ENCODE measurements at regions not wholly inside any gene's neighbourhood (a gene's known extent, or its start where the extent isn't known, plus 50 kb on each side); places are given as distances from the start of the nearest gene placed in this dataset.
A peak's percentile ranks its signal among the peaks of the same experiment; 100 is the strongest.

DNA sequence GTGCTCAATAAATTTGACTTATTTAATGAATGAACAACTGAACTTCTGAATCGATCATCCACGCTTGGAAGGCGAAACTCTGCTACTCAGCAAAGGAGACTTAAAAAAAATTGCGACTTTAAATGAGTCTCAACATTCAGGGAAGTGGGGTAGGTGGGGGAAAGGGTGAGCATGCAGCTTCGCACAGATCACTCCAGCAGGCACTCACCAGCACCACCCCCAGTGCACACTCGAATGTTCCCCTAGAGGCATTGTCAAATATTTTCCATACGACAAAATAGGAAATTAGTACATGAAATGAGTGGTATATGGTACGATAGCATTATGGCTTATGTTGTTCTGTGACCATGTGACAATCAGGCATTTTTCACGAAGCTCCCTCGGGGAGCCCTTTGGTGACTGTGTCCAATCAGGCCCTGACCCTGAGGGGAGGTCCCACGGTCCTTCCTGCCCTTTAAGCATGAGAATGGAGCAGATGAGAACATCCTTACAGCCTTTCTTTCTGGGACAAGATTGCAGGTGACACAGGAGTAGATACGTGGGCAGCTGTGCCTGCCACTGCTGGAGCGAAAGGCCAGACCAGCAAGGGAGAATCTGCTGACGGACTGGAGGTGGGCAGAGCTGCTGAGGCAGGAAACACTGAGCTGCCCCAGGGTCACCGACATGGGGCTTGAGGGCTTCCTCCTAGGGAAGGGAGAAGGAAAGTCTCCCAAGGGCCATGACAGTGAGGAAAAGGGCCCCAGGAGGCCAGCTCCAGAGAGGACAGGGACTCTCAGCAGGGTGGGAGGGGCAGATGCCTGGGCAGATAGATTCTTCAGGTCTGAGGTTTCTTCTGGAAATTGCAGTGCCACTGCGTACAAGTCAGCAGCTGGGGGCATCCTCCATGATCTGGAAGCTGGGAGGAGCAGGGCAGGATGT lies 101.3 kb upstream of the ID2 start:
- Histone ChIP-seq H3K36me3 (ENCODE audit: low read depth) (no peaks in the 10 kb centered on the region), H3K4me1 (ENCODE audit: low read depth) (peaks cover 19% of the 10 kb centered on the region), H3K9me3 (no peaks in the 10 kb centered on the region), H3K4me3 (no peak overlapping the region)
- ATAC-seq (no peak), DNase-seq (peak in 1 of 3 donors; percentile 34)
- intact Hi-C loops (cut with DNase I, micrococcal nuclease): no loop called here
- TF ChIP-seq, protein P1, sequence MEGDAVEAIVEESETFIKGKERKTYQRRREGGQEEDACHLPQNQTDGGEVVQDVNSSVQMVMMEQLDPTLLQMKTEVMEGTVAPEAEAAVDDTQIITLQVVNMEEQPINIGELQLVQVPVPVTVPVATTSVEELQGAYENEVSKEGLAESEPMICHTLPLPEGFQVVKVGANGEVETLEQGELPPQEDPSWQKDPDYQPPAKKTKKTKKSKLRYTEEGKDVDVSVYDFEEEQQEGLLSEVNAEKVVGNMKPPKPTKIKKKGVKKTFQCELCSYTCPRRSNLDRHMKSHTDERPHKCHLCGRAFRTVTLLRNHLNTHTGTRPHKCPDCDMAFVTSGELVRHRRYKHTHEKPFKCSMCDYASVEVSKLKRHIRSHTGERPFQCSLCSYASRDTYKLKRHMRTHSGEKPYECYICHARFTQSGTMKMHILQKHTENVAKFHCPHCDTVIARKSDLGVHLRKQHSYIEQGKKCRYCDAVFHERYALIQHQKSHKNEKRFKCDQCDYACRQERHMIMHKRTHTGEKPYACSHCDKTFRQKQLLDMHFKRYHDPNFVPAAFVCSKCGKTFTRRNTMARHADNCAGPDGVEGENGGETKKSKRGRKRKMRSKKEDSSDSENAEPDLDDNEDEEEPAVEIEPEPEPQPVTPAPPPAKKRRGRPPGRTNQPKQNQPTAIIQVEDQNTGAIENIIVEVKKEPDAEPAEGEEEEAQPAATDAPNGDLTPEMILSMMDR (IDR thresholded peaks at IDR 0.05): no peak

DNA sequence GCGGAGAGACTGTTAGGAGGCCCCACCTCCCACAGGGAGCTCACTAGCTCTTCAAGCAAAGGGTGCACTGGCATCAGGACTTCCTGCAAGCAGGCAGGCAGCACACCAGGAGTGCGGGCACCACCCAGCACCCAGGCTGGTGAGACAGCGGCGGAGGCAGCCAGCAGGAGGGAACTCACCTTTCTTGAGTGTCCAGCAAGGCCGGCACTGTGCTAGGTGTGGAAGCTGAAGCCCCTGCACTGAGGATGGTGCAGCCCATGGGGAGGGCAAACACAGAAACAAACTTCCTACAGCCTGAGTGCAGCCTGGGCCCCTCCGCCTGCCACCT lies 100.7 kb upstream of the ID2 start:
- H3K9me3 ChIP-seq: no peaks in the 10 kb centered on the region
- intact Hi-C loops (cut with DNase I, micrococcal nuclease): no loop called here
- H3K36me3 ChIP-seq (ENCODE audit: low read depth): no peaks in the 10 kb centered on the region
- TF ChIP-seq, protein P1 (IDR thresholded peaks at IDR 0.05): no peak
- DNase-seq (peak; percentile 65 to 73 (median 70)), ATAC-seq (peak; percentile 43)
- peaks cover 19% of the 10 kb centered on the region for H3K4me1 ChIP-seq (ENCODE audit: low read depth)
- no peak overlapping the region for H3K4me3 ChIP-seq

DNA sequence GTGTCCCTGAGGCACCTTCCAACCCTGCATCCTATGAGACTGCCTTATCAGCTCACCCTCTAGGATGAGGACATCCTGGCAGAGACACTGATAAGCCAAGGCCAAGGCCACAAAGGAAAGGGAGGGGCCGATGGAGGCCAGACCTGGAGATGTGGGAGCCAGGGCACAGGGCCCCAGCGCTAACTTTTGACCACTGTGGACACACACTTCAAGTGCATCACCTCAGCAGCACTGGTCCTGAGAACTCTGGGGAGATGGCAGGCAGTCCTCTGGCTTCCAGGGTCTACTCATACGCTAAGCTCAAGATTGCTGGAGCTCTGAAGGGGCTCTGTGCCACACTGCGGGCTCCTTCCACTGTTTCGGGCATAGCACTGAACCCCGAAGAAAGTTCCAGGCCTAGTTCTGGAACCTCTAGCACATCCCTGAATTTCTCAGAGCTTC lies 100.2 kb upstream of the ID2 start:
- no peak for ATAC-seq
- intact Hi-C loops (cut with DNase I, micrococcal nuclease): no loop called here
- TF ChIP-seq, protein P1 (IDR thresholded peaks at IDR 0.05): no peak
- Histone ChIP-seq H3K4me3 (no peak overlapping the region), H3K36me3 (ENCODE audit: low read depth) (no peaks in the 10 kb centered on the region), H3K4me1 (ENCODE audit: low read depth) (peaks cover 19% of the 10 kb centered on the region), H3K9me3 (no peaks in the 10 kb centered on the region)
- DNase-seq: no peak

DNA sequence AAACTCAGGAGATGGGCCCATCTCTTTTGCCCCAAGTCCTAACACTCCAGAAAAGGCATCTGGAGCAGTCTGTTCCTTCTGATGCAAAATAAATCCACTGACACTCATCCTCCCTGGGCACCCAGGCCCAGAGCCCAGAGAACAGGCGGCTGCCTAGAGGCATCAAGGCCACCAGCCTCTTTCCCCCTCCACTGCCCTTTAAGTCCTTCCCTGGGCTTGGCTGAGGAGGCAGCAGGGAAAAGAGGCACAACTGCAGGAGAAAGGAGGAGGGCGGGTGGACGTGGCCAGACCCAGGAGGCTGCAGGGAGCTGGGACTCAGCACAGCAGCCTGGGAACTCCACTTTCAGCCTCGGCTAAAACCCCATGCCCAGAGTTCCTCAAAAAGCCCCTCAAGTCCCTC lies 99.7 kb upstream of the ID2 start:
- DNase-seq (no peak), ATAC-seq (no peak)
- intact Hi-C loops (cut with DNase I, micrococcal nuclease): no loop called here
- H3K36me3 ChIP-seq (ENCODE audit: low read depth): no peaks in the 10 kb centered on the region
- TF ChIP-seq, protein P1 (IDR thresholded peaks at IDR 0.05): no peak
- H3K9me3 ChIP-seq: no peaks in the 10 kb centered on the region
- no peak overlapping the region for H3K4me3 ChIP-seq
- peaks cover 19% of the 10 kb centered on the region for H3K4me1 ChIP-seq (ENCODE audit: low read depth)

DNA sequence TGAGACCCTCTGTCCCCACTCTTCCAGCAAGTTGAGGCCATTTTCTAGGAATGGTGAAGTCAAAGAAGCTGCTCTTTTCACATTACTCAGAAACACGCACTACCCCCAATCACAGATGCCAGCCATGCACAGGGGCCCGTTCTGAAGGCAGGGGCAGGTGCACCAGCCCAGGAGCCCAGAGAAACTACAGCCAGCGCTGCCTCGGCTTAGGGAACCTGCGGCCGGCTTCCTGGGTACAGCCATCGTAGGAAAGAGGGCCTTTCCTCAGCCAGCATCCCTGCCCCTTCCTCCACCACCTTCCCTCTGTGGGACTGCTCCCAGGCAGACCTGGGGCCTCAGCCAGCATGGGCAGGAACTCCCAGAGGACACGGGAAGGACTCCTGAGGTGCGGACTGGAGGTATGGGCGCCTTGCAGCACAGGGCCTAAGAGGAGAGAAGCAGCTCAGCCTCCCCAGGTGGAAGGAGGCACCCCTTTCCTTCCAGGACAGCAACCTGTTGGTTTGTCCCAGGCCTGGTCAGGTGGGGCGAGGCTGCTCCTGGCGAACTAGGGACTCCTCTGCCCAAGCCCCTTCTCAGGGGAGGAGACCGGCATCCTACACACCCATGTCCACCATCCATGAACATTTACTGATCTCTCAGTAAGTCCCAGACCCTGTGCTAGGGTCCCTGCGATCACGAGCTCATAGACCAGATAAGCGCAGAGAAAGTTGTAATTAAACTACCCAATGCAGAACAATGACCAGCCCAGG lies 99.0 kb upstream of the ID2 start:
- no peaks in the 10 kb centered on the region for H3K9me3 ChIP-seq
- peak in 2 of 3 donors; percentile 49 to 59 for DNase-seq

More for the DNA sequence above, 99.0 kb upstream of the ID2 start:
- TF ChIP-seq, protein P1 (IDR thresholded peaks at IDR 0.05): no peak
- no peaks in the 10 kb centered on the region for H3K36me3 ChIP-seq (ENCODE audit: low read depth)
- intact Hi-C loops (cut with DNase I, micrococcal nuclease): no loop called here
- peaks cover 19% of the 10 kb centered on the region for H3K4me1 ChIP-seq (ENCODE audit: low read depth)
- ATAC-seq: peak; percentile 1
- no peak overlapping the region for H3K4me3 ChIP-seq

Measured in mucosa of descending colon (tissue), 3 donors.